Stimulated activated CD4-positive, alpha-beta T cell treated with anti-CD3 and anti-CD28 coated beads, Interleukin-12 subunit alpha, Interleukin-12 subunit beta, amount 100 ng/mL, for 24 hours (primary cell): ENCODE measurements at regions not wholly inside any gene's neighbourhood (a gene's known extent, or its start where the extent isn't known, plus 50 kb on each side); places are given as distances from the start of the nearest gene placed in this dataset.
"Not testable (repeated sequence)": the region's sequence is repeated elsewhere in the genome, so short reads cannot be mapped to it uniquely, and the experiment has no call there.

Experiments used
- DNase-seq, 2 experiments: peaks; one replicate each; pipeline ENCODE4 v3.0.0-alpha.2; 2020; ENCODE audit warnings: low read depth in 2 of 2

DNA sequence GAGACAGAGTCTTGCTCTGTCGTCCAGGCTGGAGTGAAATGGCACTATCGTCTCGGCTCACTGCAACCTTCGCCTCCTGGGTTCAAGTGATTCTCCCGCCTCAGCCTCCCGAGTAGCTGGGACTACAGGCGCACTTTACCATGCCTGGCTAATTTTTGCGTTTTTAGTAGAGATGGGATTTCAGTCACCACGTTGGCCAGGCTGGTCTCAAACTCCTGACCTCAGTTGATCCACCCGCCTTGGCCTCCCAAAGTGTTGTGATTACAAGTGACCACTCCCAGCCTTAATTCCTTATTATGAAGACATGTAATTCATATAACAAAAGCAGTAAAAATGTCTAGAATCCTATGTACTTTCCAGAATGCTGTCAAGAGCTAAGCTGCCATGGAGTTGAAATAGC, 434.5 kb upstream of the ZNG1F start:
- DNase-seq, result not testable (repeated sequence)

DNA sequence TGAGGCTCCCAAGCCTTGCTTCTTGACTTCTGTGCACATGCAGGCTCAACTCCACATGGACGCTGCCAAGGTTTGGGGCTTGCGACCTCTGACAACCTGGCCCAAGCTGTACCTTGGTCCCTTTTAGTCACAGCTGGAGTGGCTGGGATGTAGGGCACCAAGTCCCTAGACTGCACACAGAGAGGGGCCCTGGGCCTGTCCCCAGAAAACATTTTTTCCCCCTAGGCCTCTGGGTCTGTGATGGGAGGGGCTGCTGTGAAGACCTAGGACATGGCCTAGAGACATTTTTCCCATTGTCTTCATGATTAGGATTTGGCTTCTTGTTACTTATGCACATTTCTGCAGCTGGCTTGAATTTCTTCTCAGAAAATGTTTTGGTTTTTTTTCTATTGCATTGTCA, 430.1 kb upstream of the ZNG1F start:
- not testable (repeated sequence) for DNase-seq

DNA sequence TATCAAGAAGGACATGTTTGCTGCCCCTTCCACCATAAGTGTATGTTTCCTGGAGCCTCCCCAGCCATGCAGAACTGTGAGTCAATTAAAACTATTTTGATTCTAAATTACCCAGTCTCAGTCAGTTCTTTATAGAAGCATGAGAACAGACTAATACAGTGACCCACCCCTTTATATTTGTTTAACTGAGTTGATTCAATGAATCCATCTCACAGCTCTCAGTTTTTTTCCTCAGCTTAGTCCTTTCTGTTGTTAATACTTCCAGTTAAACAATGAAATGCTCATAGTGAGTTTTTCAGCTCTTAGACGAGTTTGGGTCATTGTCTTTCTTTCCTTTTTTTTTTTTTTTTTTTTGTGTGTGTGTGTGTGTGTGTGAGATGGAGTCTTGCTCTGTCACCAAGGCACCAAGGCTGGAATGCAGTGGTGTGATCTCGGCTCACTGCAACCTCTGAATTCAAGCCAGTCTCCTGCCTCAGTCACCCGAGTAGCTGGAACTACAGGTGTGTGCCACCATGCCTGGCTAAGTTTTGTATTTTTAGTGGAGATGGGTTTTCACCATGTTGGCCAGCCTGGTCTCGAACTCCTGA, 417.9 kb upstream of the ZNG1F start:
- not testable (repeated sequence) for DNase-seq

GRCh38 chr9:41565572-41565971, 376.5 kb upstream of the ZNG1F start:
- not testable (repeated sequence) for DNase-seq
